OCI-LY1 (cell line): ENCODE measurements at regions not wholly inside any gene's neighbourhood (a gene's known extent, or its start where the extent isn't known, plus 50 kb on each side); places are given as distances from the start of the nearest gene placed in this dataset.

Experiments used
- EZH2 ChIP-seq: fragments of 200-600 bp; sonication (generic), shearing (Covaris generic); IDR thresholded peaks from 2 replicates; pipeline ENCODE4 v1.8.0; 2017; ENCODE audit warnings: borderline replicate concordance, mixed run types, mild to moderate bottlenecking, antibody characterized with exemption, low read length, moderate library complexity, mixed read lengths
- TF ChIP-seq, protein P1 (sequence below): fragments of 200-600 bp; sonication (generic), shearing (Covaris generic); IDR thresholded peaks from 2 replicates; pipeline ENCODE4 v1.5.1; 2017; ENCODE audit warnings: mild to moderate bottlenecking, antibody characterized with exemption, low read length, moderate library complexity, mixed read lengths

GRCh38 chr7:152588350-152588749 is 87.6 kb downstream of the XRCC2 start:
- TF ChIP-seq, protein P1, sequence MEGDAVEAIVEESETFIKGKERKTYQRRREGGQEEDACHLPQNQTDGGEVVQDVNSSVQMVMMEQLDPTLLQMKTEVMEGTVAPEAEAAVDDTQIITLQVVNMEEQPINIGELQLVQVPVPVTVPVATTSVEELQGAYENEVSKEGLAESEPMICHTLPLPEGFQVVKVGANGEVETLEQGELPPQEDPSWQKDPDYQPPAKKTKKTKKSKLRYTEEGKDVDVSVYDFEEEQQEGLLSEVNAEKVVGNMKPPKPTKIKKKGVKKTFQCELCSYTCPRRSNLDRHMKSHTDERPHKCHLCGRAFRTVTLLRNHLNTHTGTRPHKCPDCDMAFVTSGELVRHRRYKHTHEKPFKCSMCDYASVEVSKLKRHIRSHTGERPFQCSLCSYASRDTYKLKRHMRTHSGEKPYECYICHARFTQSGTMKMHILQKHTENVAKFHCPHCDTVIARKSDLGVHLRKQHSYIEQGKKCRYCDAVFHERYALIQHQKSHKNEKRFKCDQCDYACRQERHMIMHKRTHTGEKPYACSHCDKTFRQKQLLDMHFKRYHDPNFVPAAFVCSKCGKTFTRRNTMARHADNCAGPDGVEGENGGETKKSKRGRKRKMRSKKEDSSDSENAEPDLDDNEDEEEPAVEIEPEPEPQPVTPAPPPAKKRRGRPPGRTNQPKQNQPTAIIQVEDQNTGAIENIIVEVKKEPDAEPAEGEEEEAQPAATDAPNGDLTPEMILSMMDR: no peak
- no peak for TF ChIP-seq EZH2
